ENCODE measurements at regions not wholly inside any gene's neighbourhood (a gene's known extent, or its start where the extent isn't known, plus 50 kb on each side); places are given as distances from the start of the nearest gene placed in this dataset.

GRCh38 chr4:60743654-60744053 is 456.5 kb upstream of the ADGRL3 start:
- no peaks in the 10 kb centered on the region for H3K27me3 ChIP-seq (ENCODE audit: insufficient read depth, low read length, poor library complexity, severe bottlenecking)
- H3K36me3 ChIP-seq (ENCODE audit: insufficient read depth, low read length), result no peaks in the 10 kb centered on the region
- H3K9ac ChIP-seq (ENCODE audit: low read depth, low read length, poor library complexity, severe bottlenecking), result no peak overlapping the region
- H3K9me2 ChIP-seq (replicated peaks; ENCODE audit: low read depth, low read length), result no peaks in the 10 kb centered on the region
- H2AFZ ChIP-seq (ENCODE audit: low read length), result no peak overlapping the region
- no peak overlapping the region for H3K4me3 ChIP-seq (ENCODE audit: low read length, poor library complexity, severe bottlenecking)
- no peaks in the 10 kb centered on the region for H3K4me1 ChIP-seq (ENCODE audit: insufficient read depth, low read length, poor library complexity, severe bottlenecking)
- H3F3A ChIP-seq (ENCODE audit: low read depth), result no peaks in the 10 kb centered on the region
- no peaks in the 10 kb centered on the region for H4K20me1 ChIP-seq (ENCODE audit: insufficient read depth, low read length, poor library complexity, severe bottlenecking)
- no peaks in the 10 kb centered on the region for H3K9me3 ChIP-seq (ENCODE audit: insufficient read depth, low read depth, low read length)
- TF ChIP-seq CTCF (conservative IDR thresholded peaks at IDR 0.05; ENCODE audit: low read length), result no peak
- TF ChIP-seq EZH2phosphoT487 (IDR thresholded peaks at IDR 0.05; ENCODE audit: borderline replicate concordance), result no peak
- no peak overlapping the region for H3K4me2 ChIP-seq (ENCODE audit: low read depth, low read length, poor library complexity, severe bottlenecking)
- no peaks in the 10 kb centered on the region for H3K79me2 ChIP-seq (ENCODE audit: insufficient read depth, low read length)

GRCh38 chr4:60744767-60745166 is 455.4 kb upstream of the ADGRL3 start:
- Histone ChIP-seq H4K20me1 (ENCODE audit: insufficient read depth, low read length, poor library complexity, severe bottlenecking) (no peaks in the 10 kb centered on the region), H3K36me3 (ENCODE audit: insufficient read depth, low read length) (no peaks in the 10 kb centered on the region), H3K9ac (ENCODE audit: low read depth, low read length, poor library complexity, severe bottlenecking) (no peak overlapping the region), H3K4me2 (ENCODE audit: low read depth, low read length, poor library complexity, severe bottlenecking) (no peak overlapping the region), H3K9me3 (ENCODE audit: insufficient read depth, low read depth, low read length) (no peaks in the 10 kb centered on the region), H3K27me3 (ENCODE audit: insufficient read depth, low read length, poor library complexity, severe bottlenecking) (no peaks in the 10 kb centered on the region), H3K4me3 (ENCODE audit: low read length, poor library complexity, severe bottlenecking) (no peak overlapping the region), H3K9me2 (replicated peaks; ENCODE audit: low read depth, low read length) (no peaks in the 10 kb centered on the region), H3K4me1 (ENCODE audit: insufficient read depth, low read length, poor library complexity, severe bottlenecking) (no peaks in the 10 kb centered on the region), H2AFZ (ENCODE audit: low read length) (no peak overlapping the region), H3K79me2 (ENCODE audit: insufficient read depth, low read length) (no peaks in the 10 kb centered on the region), H3F3A (ENCODE audit: low read depth) (no peaks in the 10 kb centered on the region)
- TF ChIP-seq CTCF (conservative IDR thresholded peaks at IDR 0.05; ENCODE audit: low read length) (no peak), EZH2phosphoT487 (IDR thresholded peaks at IDR 0.05; ENCODE audit: borderline replicate concordance) (no peak)

- Histone ChIP-seq H3K79me2 (ENCODE audit: insufficient read depth, low read length) (no peaks in the 10 kb centered on the region), H3F3A (ENCODE audit: low read depth) (no peaks in the 10 kb centered on the region), H3K9me3 (ENCODE audit: insufficient read depth, low read depth, low read length) (no peaks in the 10 kb centered on the region), H3K4me2 (ENCODE audit: low read depth, low read length, poor library complexity, severe bottlenecking) (no peak overlapping the region), H3K27me3 (ENCODE audit: insufficient read depth, low read length, poor library complexity, severe bottlenecking) (no peaks in the 10 kb centered on the region), H4K20me1 (ENCODE audit: insufficient read depth, low read length, poor library complexity, severe bottlenecking) (no peaks in the 10 kb centered on the region), H3K9me2 (replicated peaks; ENCODE audit: low read depth, low read length) (no peaks in the 10 kb centered on the region), H2AFZ (ENCODE audit: low read length) (no peak overlapping the region), H3K4me1 (ENCODE audit: insufficient read depth, low read length, poor library complexity, severe bottlenecking) (no peaks in the 10 kb centered on the region), H3K4me3 (ENCODE audit: low read length, poor library complexity, severe bottlenecking) (no peak overlapping the region), H3K9ac (ENCODE audit: low read depth, low read length, poor library complexity, severe bottlenecking) (no peak overlapping the region), H3K36me3 (ENCODE audit: insufficient read depth, low read length) (no peaks in the 10 kb centered on the region)
- TF ChIP-seq EZH2phosphoT487 (IDR thresholded peaks at IDR 0.05; ENCODE audit: borderline replicate concordance), result no peak
- no peak for TF ChIP-seq CTCF (conservative IDR thresholded peaks at IDR 0.05; ENCODE audit: low read length)
Observed at GRCh38 chr4:60745800-60746571, 454.1 kb upstream of the ADGRL3 start.
